Gastrocnemius medialis (tissue), 4 donors: ENCODE measurements at regions not wholly inside any gene's neighbourhood (a gene's known extent, or its start where the extent isn't known, plus 50 kb on each side); places are given as distances from the start of the nearest gene placed in this dataset.

ENCODE experiments used
- ATAC-seq, 2 donors: fragments of 150-250 bp; one replicate each; pipeline ENCODE4 v1.9.1; 2016
- DNase-seq, 2 donors: peaks; one replicate each; pipeline ENCODE4 v3.0.0-alpha.2; 2019
- H3K27ac ChIP-seq, 4 donors: fragments of 200-600 bp; sonication (generic); 1 replicate in 1 of 4; 2 replicates in 3 of 4; pipeline ENCODE4 v1.5.1; 2016 to 2018; ENCODE audit warnings: mild to moderate bottlenecking in 2 of 4, moderate library complexity in 1 of 4
- H3K27me3 ChIP-seq, 3 donors: fragments of 200-600 bp; sonication (generic) in 2 of 3; 1 replicate in 1 of 3; 2 replicates in 2 of 3; pipeline versions ENCODE4 v1.5.1 to v1.6.0; 2016 to 2019; ENCODE audit warnings: mild to moderate bottlenecking in 1 of 3, moderate library complexity in 1 of 3
- H3K36me3 ChIP-seq, 2 donors: fragments of 200-600 bp; sonication (generic) in 1 of 2; one replicate each; pipeline ENCODE4 v1.5.1; 2017 to 2018
- H3K4me1 ChIP-seq, 2 donors: fragments of 200-600 bp; sonication (generic) in 1 of 2; one replicate each; pipeline ENCODE4 v1.5.1; 2016 to 2017; ENCODE audit warnings: mild to moderate bottlenecking in 2 of 2
- H3K4me3 ChIP-seq, 4 donors: fragments of 200-600 bp; sonication (generic) in 3 of 4; 1 replicate in 1 of 4; 2 replicates in 3 of 4; pipeline ENCODE4 v1.5.1; 2016 to 2019; ENCODE audit warnings: mild to moderate bottlenecking in 2 of 4
- H3K9me3 ChIP-seq, 3 donors: fragments of 200-600 bp; sonication (generic) in 2 of 3; 1 replicate in 1 of 3; 2 replicates in 2 of 3; pipeline ENCODE4 v1.5.1; 2016 to 2019
- POLR2A ChIP-seq, 2 donors: fragments of 450-650 bp; IDR thresholded peaks; one replicate each; pipeline ENCODE4 v1.6.1; 2017; ENCODE audit warnings: antibody characterized with exemption in 2 of 2, mild to moderate bottlenecking in 2 of 2, moderate library complexity in 2 of 2
- in situ Hi-C, 4 donors: fragments of 200-750 bp; cut with MboI; loops; one replicate each; pipeline versions ENCODE4 v1.15.0 to v1.8.0; 2017; ENCODE audit warnings: low sequenced_read_pairs in 4 of 4
- intact Hi-C: fragments of 100-400 bp; cut with DNase I; formaldehyde crosslinking; loops from one replicate; pipeline ENCODE4 v1.15.1; 2023; ENCODE audit warnings: low total_unique reads
- TF ChIP-seq, protein P1 (sequence below), 5 experiments: fragments of 450-650 bp in 3 of 5; fragments of 200-600 bp in 2 of 5; sonication (generic) in 2 of 5; IDR thresholded peaks in 4 of 5; conservative IDR thresholded peaks in 1 of 5; 1 replicate in 4 of 5; 2 replicates in 1 of 5; pipeline ENCODE4 v1.5.1; 2016 to 2019; ENCODE audit warnings: antibody characterized with exemption in 5 of 5, mild to moderate bottlenecking in 3 of 5, moderate library complexity in 3 of 5

DNA sequence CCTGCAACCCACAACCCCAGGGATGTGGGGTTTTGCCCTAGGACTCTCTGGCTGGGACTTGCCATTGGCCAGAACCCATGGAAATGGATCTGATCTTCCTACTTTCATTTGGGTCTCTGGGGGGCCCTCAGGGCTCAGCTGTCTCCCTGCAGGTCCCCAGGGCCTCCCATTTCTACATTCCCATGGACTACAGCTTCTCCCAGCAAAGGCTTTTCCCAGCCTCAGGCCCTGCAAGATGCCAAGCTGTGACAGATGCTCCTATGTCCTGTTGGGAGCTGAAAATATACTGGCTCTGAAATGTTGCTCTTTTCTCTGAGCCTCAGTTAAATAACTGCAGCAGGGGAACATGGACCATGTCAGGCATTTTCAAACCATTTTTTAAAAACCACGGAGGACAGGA is 99.5 kb upstream of the IGSF21 start:
- Histone ChIP-seq H3K4me3 (no peak overlapping the region), H3K4me1 (no peaks in the 10 kb centered on the region), H3K27ac (no peak overlapping the region), H3K36me3 (no peaks in the 10 kb centered on the region), H3K27me3 (peaks cover 11 to 45% (median 11%) of the 10 kb centered on the region in 3 donors), H3K9me3 (no peaks in the 10 kb centered on the region)
- intact Hi-C loops: no loop called here
- DNase-seq: peak in 1 of 2 donors; percentile 21
- no peak for ATAC-seq
- TF ChIP-seq POLR2A (IDR thresholded peaks at IDR 0.05): no peak
- in situ Hi-C loops: no loop called here

DNA sequence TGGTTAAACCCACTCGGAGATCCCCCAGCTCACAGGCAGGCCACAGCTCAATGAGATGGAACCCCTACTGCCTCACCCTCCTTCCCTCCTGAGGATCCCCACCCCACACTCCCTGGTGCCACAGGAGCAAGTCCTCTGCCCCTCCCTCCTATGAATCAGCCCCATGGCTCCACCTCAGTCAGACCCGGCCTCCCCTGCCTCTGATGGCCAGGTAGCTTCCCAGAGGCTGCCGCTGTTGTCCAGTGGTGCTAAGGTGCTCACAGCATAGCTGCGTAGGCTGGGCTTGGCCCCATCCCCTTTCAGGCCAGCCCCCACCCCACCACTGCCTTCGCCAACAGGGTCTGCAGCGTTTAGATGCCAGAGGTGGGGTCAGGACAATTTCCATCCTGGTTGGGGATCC is 98.5 kb upstream of the IGSF21 start:
- Histone ChIP-seq H3K4me3 (no peak overlapping the region), H3K27ac (no peak overlapping the region)

DNA sequence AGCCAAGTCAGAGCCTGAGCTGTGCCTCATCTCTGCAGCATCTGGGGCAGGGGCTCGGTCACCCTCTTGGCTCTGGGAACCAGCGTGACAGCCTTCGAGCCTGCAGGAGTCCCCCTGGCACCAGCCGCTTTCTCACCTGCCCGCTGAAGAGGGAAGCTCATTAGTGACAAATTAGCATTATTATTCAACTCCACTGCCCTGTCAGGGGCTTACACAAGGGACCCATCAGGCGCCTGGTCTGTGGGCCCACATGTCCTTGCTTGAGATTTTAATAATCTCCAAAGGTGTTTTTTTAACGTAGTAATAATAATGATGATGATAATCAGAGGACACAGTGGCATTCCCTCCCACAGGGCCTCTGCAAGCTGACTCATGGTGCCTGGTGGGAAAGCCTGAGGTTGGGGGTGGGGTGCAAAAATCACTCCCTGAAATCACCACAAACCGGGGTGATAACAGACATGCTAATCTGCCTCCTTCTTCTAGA is 98.1 kb upstream of the IGSF21 start:
- Histone ChIP-seq H3K4me1 (no peaks in the 10 kb centered on the region), H3K27me3 (peaks cover 11 to 42% (median 11%) of the 10 kb centered on the region in 3 donors), H3K36me3 (no peaks in the 10 kb centered on the region), H3K9me3 (no peaks in the 10 kb centered on the region), H3K27ac (no peak overlapping the region), H3K4me3 (no peak overlapping the region)
- in situ Hi-C loops (no loop called here), intact Hi-C loops (no loop called here)
- ATAC-seq (no peak), DNase-seq (no peak)
- TF ChIP-seq POLR2A (IDR thresholded peaks at IDR 0.05): no peak
- TF ChIP-seq, protein P1, sequence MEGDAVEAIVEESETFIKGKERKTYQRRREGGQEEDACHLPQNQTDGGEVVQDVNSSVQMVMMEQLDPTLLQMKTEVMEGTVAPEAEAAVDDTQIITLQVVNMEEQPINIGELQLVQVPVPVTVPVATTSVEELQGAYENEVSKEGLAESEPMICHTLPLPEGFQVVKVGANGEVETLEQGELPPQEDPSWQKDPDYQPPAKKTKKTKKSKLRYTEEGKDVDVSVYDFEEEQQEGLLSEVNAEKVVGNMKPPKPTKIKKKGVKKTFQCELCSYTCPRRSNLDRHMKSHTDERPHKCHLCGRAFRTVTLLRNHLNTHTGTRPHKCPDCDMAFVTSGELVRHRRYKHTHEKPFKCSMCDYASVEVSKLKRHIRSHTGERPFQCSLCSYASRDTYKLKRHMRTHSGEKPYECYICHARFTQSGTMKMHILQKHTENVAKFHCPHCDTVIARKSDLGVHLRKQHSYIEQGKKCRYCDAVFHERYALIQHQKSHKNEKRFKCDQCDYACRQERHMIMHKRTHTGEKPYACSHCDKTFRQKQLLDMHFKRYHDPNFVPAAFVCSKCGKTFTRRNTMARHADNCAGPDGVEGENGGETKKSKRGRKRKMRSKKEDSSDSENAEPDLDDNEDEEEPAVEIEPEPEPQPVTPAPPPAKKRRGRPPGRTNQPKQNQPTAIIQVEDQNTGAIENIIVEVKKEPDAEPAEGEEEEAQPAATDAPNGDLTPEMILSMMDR (IDR thresholded peaks at IDR 0.05 in 4 of 5, conservative IDR thresholded peaks at IDR 0.05 in 1 of 5): no peak

More for the DNA sequence above, 98.5 kb upstream of the IGSF21 start:
- ATAC-seq (no peak), DNase-seq (no peak)
- Histone ChIP-seq H3K27me3 (peaks cover 11 to 45% (median 11%) of the 10 kb centered on the region in 3 donors), H3K9me3 (no peaks in the 10 kb centered on the region), H3K36me3 (no peaks in the 10 kb centered on the region), H3K4me1 (no peaks in the 10 kb centered on the region)
- TF ChIP-seq, protein P1 (IDR thresholded peaks at IDR 0.05 in 4 of 5, conservative IDR thresholded peaks at IDR 0.05 in 1 of 5): no peak
- TF ChIP-seq POLR2A (IDR thresholded peaks at IDR 0.05): no peak
- in situ Hi-C loops (no loop called here), intact Hi-C loops (no loop called here)

DNA sequence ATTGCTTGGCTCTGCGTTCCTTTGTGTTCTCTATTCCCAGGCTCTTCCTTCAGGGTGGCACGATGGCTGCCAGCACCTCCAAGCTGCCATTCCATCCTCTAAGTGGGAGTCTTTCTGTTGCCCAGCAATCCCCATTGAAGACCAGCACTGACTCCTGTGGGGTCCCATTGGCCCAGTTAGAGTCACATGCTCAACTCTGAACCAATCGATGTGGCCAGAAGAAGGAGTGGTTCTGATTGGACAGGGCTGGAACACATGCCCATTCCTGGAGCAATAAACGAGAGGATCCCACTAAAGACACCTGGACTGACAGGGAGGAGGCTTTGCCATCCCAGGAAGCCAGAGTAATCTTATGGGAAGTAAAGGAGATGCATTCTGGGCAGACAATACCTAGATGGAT is 97.2 kb upstream of the IGSF21 start:
- DNase-seq (no peak), ATAC-seq (no peak)
- H3K27ac ChIP-seq: no peak overlapping the region
- no peaks in the 10 kb centered on the region for H3K36me3 ChIP-seq
- H3K27me3 ChIP-seq: peaks cover 7 to 42% (median 11%) of the 10 kb centered on the region in 3 donors
- no peak overlapping the region for H3K4me3 ChIP-seq
- no peak for TF ChIP-seq POLR2A (IDR thresholded peaks at IDR 0.05)
- TF ChIP-seq, protein P1 (IDR thresholded peaks at IDR 0.05 in 4 of 5, conservative IDR thresholded peaks at IDR 0.05 in 1 of 5): no peak
- no peaks in the 10 kb centered on the region for H3K4me1 ChIP-seq
- in situ Hi-C loops (no loop called here), intact Hi-C loops (no loop called here)
- H3K9me3 ChIP-seq: no peaks in the 10 kb centered on the region

DNA sequence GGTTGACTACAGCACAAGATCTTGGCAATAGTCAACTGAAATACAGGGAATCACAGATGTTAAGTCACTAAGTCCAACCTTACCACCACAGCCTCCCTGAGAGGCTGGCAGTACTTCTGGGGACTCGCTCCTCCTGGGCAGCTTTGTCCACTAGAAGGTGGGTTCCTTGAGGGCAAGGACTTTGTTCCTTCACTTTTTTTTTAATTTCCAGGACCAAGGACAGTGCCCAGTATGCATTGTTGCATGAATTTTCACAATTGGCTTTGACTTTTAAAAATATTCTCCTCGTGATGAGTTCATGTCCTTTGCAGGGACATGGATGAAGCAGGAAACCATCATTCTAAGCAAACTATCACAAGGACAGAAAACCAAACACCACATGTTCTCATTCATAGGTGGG is 96.7 kb upstream of the IGSF21 start:
- Histone ChIP-seq H3K27ac (no peak overlapping the region), H3K27me3 (peaks cover 7 to 42% (median 15%) of the 10 kb centered on the region in 3 donors), H3K4me3 (no peak overlapping the region), H3K36me3 (no peaks in the 10 kb centered on the region), H3K4me1 (no peaks in the 10 kb centered on the region), H3K9me3 (no peaks in the 10 kb centered on the region)
- intact Hi-C loops (no loop called here), in situ Hi-C loops (no loop called here)
- no peak for DNase-seq
- TF ChIP-seq, protein P1 (IDR thresholded peaks at IDR 0.05 in 4 of 5, conservative IDR thresholded peaks at IDR 0.05 in 1 of 5): no peak
- no peak for ATAC-seq
